Vagina (tissue), 2 donors: ENCODE measurements at regions not wholly inside any gene's neighbourhood (a gene's known extent, or its start where the extent isn't known, plus 50 kb on each side); places are given as distances from the start of the nearest gene placed in this dataset.

ENCODE experiments used
- DNase-seq, 2 donors: peaks; one replicate each; pipeline ENCODE4 v3.0.0-alpha.2; 2017; ENCODE audit errors: extremely low spot score in 2 of 2
- H3K27ac ChIP-seq: fragments of 200-600 bp; sonication (generic); one replicate; pipeline ENCODE4 v1.5.1; 2019
- H3K27me3 ChIP-seq: fragments of 200-600 bp; sonication (generic); one replicate; pipeline ENCODE4 v1.5.1; 2019
- H3K36me3 ChIP-seq, 2 donors: fragments of 200-600 bp; sonication (generic); one replicate each; pipeline ENCODE4 v1.5.1; 2017 to 2019
- H3K4me1 ChIP-seq: fragments of 200-600 bp; sonication (generic); one replicate; pipeline ENCODE4 v1.5.1; 2019
- H3K4me3 ChIP-seq, 2 donors: fragments of 200-600 bp; sonication (generic); 1 replicate in 1 of 2; 2 replicates in 1 of 2; pipeline ENCODE4 v1.5.1; 2016 to 2019
- H3K9me3 ChIP-seq: fragments of 200-600 bp; sonication (generic); one replicate; pipeline ENCODE4 v1.5.1; 2019
- POLR2A ChIP-seq, 2 donors: fragments of 450-650 bp; IDR thresholded peaks; one replicate each; pipeline ENCODE4 v1.6.1; 2017; ENCODE audit warnings: antibody characterized with exemption in 2 of 2, mild to moderate bottlenecking in 2 of 2, moderate library complexity in 2 of 2
- POLR2AphosphoS5 ChIP-seq, 2 donors: sonication (generic); formaldehyde crosslinking; IDR thresholded peaks; one replicate each; pipeline ENCODE4 v1.9.0; 2017; ENCODE audit warnings: antibody characterized with exemption in 2 of 2, mild to moderate bottlenecking in 2 of 2, low read depth in 1 of 2; ENCODE audit not compliant: insufficient read depth in 1 of 2
- intact Hi-C: fragments of 100-400 bp; cut with DNase I; formaldehyde crosslinking; loops from one replicate; pipeline ENCODE4 v1.15.1; 2023
- TF ChIP-seq, protein P1 (sequence below), 3 experiments: fragments of 450-650 bp in 2 of 3; fragments of 200-600 bp in 1 of 3; sonication (generic) in 1 of 3; IDR thresholded peaks; one replicate each; pipeline ENCODE4 v1.5.1; 2017 to 2019; ENCODE audit warnings: antibody characterized with exemption in 3 of 3, mild to moderate bottlenecking in 2 of 3, moderate library complexity in 2 of 3

DNA sequence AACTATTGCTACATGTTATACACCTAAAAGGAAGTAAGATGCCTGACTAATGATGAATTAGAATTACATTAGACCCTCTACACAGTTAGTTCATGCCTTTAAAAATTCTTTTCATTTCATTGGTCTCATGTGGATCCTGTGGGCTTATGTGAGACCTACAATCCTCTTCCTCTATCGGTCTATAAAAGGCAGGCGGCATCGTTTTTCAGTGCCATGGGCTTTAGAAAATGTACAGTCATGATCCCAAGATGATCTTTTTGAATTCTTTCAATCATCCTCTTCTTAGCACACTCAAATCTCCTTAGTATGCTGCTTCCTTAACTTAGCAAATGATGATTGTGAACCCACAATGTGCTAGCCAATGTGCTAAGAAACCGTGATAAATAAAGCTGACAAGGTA, 193.9 kb downstream of the ZNF608 start:
- TF ChIP-seq, protein P1, sequence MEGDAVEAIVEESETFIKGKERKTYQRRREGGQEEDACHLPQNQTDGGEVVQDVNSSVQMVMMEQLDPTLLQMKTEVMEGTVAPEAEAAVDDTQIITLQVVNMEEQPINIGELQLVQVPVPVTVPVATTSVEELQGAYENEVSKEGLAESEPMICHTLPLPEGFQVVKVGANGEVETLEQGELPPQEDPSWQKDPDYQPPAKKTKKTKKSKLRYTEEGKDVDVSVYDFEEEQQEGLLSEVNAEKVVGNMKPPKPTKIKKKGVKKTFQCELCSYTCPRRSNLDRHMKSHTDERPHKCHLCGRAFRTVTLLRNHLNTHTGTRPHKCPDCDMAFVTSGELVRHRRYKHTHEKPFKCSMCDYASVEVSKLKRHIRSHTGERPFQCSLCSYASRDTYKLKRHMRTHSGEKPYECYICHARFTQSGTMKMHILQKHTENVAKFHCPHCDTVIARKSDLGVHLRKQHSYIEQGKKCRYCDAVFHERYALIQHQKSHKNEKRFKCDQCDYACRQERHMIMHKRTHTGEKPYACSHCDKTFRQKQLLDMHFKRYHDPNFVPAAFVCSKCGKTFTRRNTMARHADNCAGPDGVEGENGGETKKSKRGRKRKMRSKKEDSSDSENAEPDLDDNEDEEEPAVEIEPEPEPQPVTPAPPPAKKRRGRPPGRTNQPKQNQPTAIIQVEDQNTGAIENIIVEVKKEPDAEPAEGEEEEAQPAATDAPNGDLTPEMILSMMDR (IDR thresholded peaks at IDR 0.05) = no peak
- TF ChIP-seq POLR2AphosphoS5 (IDR thresholded peaks at IDR 0.05; ENCODE audit: insufficient read depth in 1 of 2, low read depth in 1 of 2) = no peak
- no peak for TF ChIP-seq POLR2A (IDR thresholded peaks at IDR 0.05)

DNA sequence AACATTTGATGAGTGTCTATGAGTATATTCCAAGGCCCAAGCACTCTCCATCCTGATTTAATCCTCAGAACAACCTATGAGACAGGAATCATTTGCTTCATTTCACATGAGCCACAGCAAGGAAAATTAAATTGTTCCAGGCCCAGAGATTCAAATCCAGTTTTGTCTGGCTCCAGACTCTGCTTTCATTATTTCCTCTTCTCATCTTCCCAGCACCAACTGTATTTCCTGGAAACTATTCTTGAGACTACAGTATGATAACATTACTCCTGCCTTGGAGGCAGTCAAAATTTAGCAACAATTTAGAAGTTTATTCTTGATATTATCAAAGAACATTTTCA, 194.5 kb downstream of the ZNF608 start:
- Histone ChIP-seq H3K27me3 (no peaks in the 10 kb centered on the region), H3K27ac (no peak overlapping the region), H3K4me3 (no peak overlapping the region), H3K9me3 (no peaks in the 10 kb centered on the region), H3K36me3 (no peaks in the 10 kb centered on the region), H3K4me1 (no peaks in the 10 kb centered on the region)
- TF ChIP-seq, protein P1 (IDR thresholded peaks at IDR 0.05) = no peak
- TF ChIP-seq POLR2A (IDR thresholded peaks at IDR 0.05) = no peak
- no peak for TF ChIP-seq POLR2AphosphoS5 (IDR thresholded peaks at IDR 0.05; ENCODE audit: insufficient read depth in 1 of 2, low read depth in 1 of 2)
- DNase-seq = no peak
- intact Hi-C loops = no loop called here

More for the DNA sequence above, 193.9 kb downstream of the ZNF608 start:
- H3K4me1 ChIP-seq = no peaks in the 10 kb centered on the region
- DNase-seq = no peak
- intact Hi-C loops = no loop called here
- H3K27ac ChIP-seq = no peak overlapping the region
- H3K27me3 ChIP-seq = no peaks in the 10 kb centered on the region
- no peaks in the 10 kb centered on the region for H3K36me3 ChIP-seq
- H3K4me3 ChIP-seq = no peak overlapping the region
- H3K9me3 ChIP-seq = no peaks in the 10 kb centered on the region

DNA sequence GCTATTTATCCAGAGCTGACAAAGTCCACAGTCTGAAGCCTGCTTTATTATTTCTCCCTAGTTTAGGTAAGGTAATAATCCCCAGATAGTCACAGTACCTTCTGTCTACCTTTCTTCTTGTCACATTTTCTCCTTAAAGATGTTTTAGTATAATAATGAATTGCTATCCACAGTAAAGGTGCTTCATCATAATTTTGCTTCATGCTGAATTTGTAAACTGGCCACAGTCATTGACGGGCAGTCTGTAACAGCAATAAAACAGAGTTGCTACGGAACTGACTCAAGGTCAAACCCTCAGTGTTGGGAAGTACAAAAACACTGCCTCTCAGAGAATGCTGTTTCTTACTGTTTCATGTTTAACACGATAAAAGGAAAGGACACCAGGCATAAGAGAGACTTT, 195.7 kb downstream of the ZNF608 start:
- Histone ChIP-seq H3K27ac (no peak overlapping the region), H3K36me3 (no peaks in the 10 kb centered on the region)
- no peak for DNase-seq

DNA sequence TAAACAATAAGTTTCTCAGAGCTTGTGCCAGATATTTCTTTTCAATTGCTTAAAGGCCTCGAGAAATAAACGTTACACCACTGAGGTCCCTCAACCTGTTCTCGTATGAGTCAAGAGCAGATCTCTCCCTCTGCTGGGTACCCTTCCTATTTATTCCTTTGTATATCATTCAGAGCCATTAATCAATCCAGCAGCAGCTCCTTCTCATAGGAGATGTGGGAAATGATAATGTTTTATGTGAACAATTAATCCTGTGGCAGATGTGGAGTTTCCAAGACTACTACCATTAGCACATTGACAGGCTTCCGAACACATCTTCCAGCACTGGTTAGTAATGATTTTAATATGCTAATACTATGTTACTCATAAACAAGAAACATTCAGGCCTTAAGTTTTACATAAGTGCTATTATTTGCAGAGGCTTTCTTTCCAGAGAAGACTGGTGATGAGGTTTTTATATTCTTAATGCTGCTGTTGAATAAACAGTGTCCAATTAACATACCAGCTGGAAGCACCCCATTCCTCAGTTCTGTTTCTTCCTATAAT, 196.5 kb downstream of the ZNF608 start:
- no peak for DNase-seq
- H3K9me3 ChIP-seq = no peaks in the 10 kb centered on the region
- H3K4me1 ChIP-seq = no peaks in the 10 kb centered on the region
- no peaks in the 10 kb centered on the region for H3K36me3 ChIP-seq
- TF ChIP-seq, protein P1 (IDR thresholded peaks at IDR 0.05) = no peak
- no peak for TF ChIP-seq POLR2A (IDR thresholded peaks at IDR 0.05)
- TF ChIP-seq POLR2AphosphoS5 (IDR thresholded peaks at IDR 0.05; ENCODE audit: insufficient read depth in 1 of 2, low read depth in 1 of 2) = no peak
- H3K27ac ChIP-seq = no peak overlapping the region
- no peaks in the 10 kb centered on the region for H3K27me3 ChIP-seq
- intact Hi-C loops = no loop called here
- no peak overlapping the region for H3K4me3 ChIP-seq

More for the DNA sequence above, 195.7 kb downstream of the ZNF608 start:
- TF ChIP-seq, protein P1 (IDR thresholded peaks at IDR 0.05) = no peak
- TF ChIP-seq POLR2A (IDR thresholded peaks at IDR 0.05) (no peak), POLR2AphosphoS5 (IDR thresholded peaks at IDR 0.05; ENCODE audit: insufficient read depth in 1 of 2, low read depth in 1 of 2) (no peak)
- no peaks in the 10 kb centered on the region for H3K27me3 ChIP-seq
- H3K4me3 ChIP-seq = no peak overlapping the region
- H3K9me3 ChIP-seq = no peaks in the 10 kb centered on the region
- intact Hi-C loops = no loop called here
- H3K4me1 ChIP-seq = no peaks in the 10 kb centered on the region

DNA sequence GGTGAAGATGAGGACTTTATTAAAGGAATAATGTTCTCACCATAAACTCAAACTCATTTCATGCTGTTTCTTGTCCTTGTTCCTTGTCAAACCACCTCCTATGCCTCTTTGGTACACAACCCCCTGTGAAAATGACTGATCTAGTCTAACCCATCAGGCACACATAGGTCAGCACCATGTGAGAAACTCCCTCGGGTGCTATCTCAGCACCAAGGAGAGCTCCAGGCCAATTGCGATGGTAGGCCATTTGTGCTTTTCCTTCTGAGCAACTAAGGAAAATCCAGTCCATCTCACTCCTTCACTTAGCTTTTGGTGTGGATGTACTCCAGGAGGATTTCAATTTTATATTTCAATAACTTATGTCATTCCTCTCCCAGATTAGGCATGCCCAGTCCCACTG, 199.8 kb downstream of the ZNF608 start:
- Histone ChIP-seq H3K4me3 (no peak overlapping the region), H3K9me3 (no peaks in the 10 kb centered on the region), H3K4me1 (no peaks in the 10 kb centered on the region), H3K27me3 (no peaks in the 10 kb centered on the region), H3K27ac (no peak overlapping the region), H3K36me3 (no peaks in the 10 kb centered on the region)
- TF ChIP-seq POLR2AphosphoS5 (IDR thresholded peaks at IDR 0.05; ENCODE audit: insufficient read depth in 1 of 2, low read depth in 1 of 2) (no peak), POLR2A (IDR thresholded peaks at IDR 0.05) (no peak)
- TF ChIP-seq, protein P1 (IDR thresholded peaks at IDR 0.05) = no peak
- intact Hi-C loops = no loop called here
- DNase-seq = no peak
